Choroid plexus epithelial cell (primary cell): ENCODE measurements at regions not wholly inside any gene's neighbourhood (a gene's known extent, or its start where the extent isn't known, plus 50 kb on each side); places are given as distances from the start of the nearest gene placed in this dataset.
"Not testable (repeated sequence)": the region's sequence is repeated elsewhere in the genome, so short reads cannot be mapped to it uniquely, and the experiment has no call there.

Source experiments
- DNase-seq: peaks from one replicate; pipeline ENCODE4 v3.0.0-alpha.2; 2010; ENCODE audit warnings: low read depth
- H3K4me3 ChIP-seq: 2 replicates; pipeline ENCODE4 v1.5.1; 2011; ENCODE audit warnings: low read depth, mild to moderate bottlenecking, control low read depth, low read length, moderate library complexity
- CTCF ChIP-seq: conservative IDR thresholded peaks from 2 replicates; pipeline ENCODE4 v1.5.1; 2011; ENCODE audit warnings: low read depth, mild to moderate bottlenecking, control low read depth, inconsistent platforms, low read length, moderate library complexity

GRCh38 chr12:87217491-87217890 is 811.7 kb downstream of the C12orf50 start:
- DNase-seq = peak; percentile 46
- no peak for TF ChIP-seq CTCF
- no peak overlapping the region for H3K4me3 ChIP-seq

- peak; percentile 94 for DNase-seq
- no peak overlapping the region for H3K4me3 ChIP-seq
- TF ChIP-seq CTCF = no peak
Observed at GRCh38 chr12:87216436-87216835, 812.8 kb downstream of the C12orf50 start.

- TF ChIP-seq CTCF = no peak
- DNase-seq = no peak
- no peak overlapping the region for H3K4me3 ChIP-seq
Observed at GRCh38 chr12:87202189-87202588, 827.0 kb downstream of the C12orf50 start.

GRCh38 chr12:87201598-87201997 is 827.6 kb downstream of the C12orf50 start:
- DNase-seq = peak; percentile 21
- H3K4me3 ChIP-seq = no peak overlapping the region
- no peak for TF ChIP-seq CTCF

- no peak for TF ChIP-seq CTCF
- H3K4me3 ChIP-seq = no peak overlapping the region
- DNase-seq = no peak
Observed at GRCh38 chr12:87200289-87200979, 828.8 kb downstream of the C12orf50 start.

- no peak overlapping the region for H3K4me3 ChIP-seq
- TF ChIP-seq CTCF = no peak
- no peak for DNase-seq
Observed at GRCh38 chr12:87198181-87198580, 831.0 kb downstream of the C12orf50 start.

- peak; percentile 9 for DNase-seq
- no peak overlapping the region for H3K4me3 ChIP-seq
- no peak for TF ChIP-seq CTCF
Observed at GRCh38 chr12:87196321-87196720, 832.9 kb downstream of the C12orf50 start.

- not testable (repeated sequence) for H3K4me3 ChIP-seq, DNase-seq
Observed at GRCh38 chr12:87194389-87194788, 834.8 kb downstream of the C12orf50 start.
